Endodermal cell (in vitro differentiated cells): ENCODE measurements at regions not wholly inside any gene's neighbourhood (a gene's known extent, or its start where the extent isn't known, plus 50 kb on each side); places are given as distances from the start of the nearest gene placed in this dataset.

ENCODE experiments used
- DNase-seq: peaks from one replicate; pipeline ENCODE4 v3.0.0-alpha.2; 2017
- H3K27ac ChIP-seq: 2 replicates; pipeline ENCODE4 v1.5.1; 2013; ENCODE audit warnings: mild to moderate bottlenecking, low read depth, low read length, moderate library complexity
- H3K27me3 ChIP-seq: 2 replicates; pipeline ENCODE4 v1.6.1; 2013; ENCODE audit warnings: mild to moderate bottlenecking, low read length, moderate library complexity; ENCODE audit not compliant: insufficient read depth, control insufficient read depth, poor library complexity, severe bottlenecking
- H3K36me3 ChIP-seq: 2 replicates; pipeline ENCODE4 v1.7.0; 2013; ENCODE audit warnings: mild to moderate bottlenecking, low read length, moderate library complexity; ENCODE audit not compliant: control insufficient read depth, insufficient read depth
- H3K4me1 ChIP-seq: one replicate; pipeline ENCODE4 v1.7.0; 2013; ENCODE audit warnings: low read length; ENCODE audit not compliant: control insufficient read depth, insufficient read depth
- H3K4me3 ChIP-seq: 2 replicates; pipeline ENCODE4 v1.5.1; 2013; ENCODE audit warnings: mild to moderate bottlenecking, low read length, moderate library complexity
- H3K9ac ChIP-seq: 2 replicates; pipeline ENCODE4 v1.6.1; 2013; ENCODE audit warnings: mild to moderate bottlenecking, low read length, moderate library complexity; ENCODE audit not compliant: poor library complexity, severe bottlenecking; ENCODE audit errors: extremely low read depth
- H3K9me3 ChIP-seq: 2 replicates; pipeline ENCODE4 v1.6.1; 2013; ENCODE audit warnings: mild to moderate bottlenecking, low read length, moderate library complexity; ENCODE audit not compliant: control insufficient read depth
- H3K27ac Mint-ChIP-seq: 2 replicates; pipeline ENCODE4 v1.8.0; 2020; ENCODE audit warnings: mixed read lengths
- H3K27me3 Mint-ChIP-seq: 2 replicates; pipeline ENCODE4 v1.8.0; 2021; ENCODE audit warnings: mild to moderate bottlenecking, mixed read lengths; ENCODE audit not compliant: insufficient read depth
- H3K36me3 Mint-ChIP-seq: 2 replicates; pipeline ENCODE4 v1.8.0; 2020; ENCODE audit warnings: low read depth, mixed read lengths
- H3K4me1 Mint-ChIP-seq: 2 replicates; pipeline ENCODE4 v1.8.0; 2020; ENCODE audit warnings: mixed read lengths
- H3K4me3 Mint-ChIP-seq: 2 replicates; pipeline ENCODE4 v1.8.0; 2020; ENCODE audit warnings: mild to moderate bottlenecking, moderate library complexity, mixed read lengths
- H3K9me3 Mint-ChIP-seq: 2 replicates; pipeline ENCODE4 v1.8.0; 2020; ENCODE audit warnings: mild to moderate bottlenecking, mixed read lengths
- CTCF ChIP-seq: fragments of 200-600 bp; sonication (generic); conservative IDR thresholded peaks from 2 replicates; pipeline ENCODE4 v1.5.0; 2021; ENCODE audit warnings: antibody characterized with exemption, mild to moderate bottlenecking
- WGBS, 2 experiments: methylation state at CpG; one replicate each; pipeline versions ENCODE4 v1.1.5 to v1.1.7; 2013; ENCODE audit warnings: missing lambda C conversion rate in 2 of 2, mixed read lengths in 1 of 2; ENCODE audit not compliant: insufficient coverage in 1 of 2, insufficient read length in 1 of 2; 5-methylcytosine and 5-hydroxymethylcytosine counted together

GRCh38 chr17:77371117-77371887 is 230.5 kb downstream of the SEC14L1 start:
- no peak overlapping the region for H3K27ac Mint-ChIP-seq

GRCh38 chr17:77371888-77372443 is 231.2 kb downstream of the SEC14L1 start:
- peaks cover 47% of the 10 kb centered on the region for H3K4me1 Mint-ChIP-seq
- peak overlapping the region; percentile 81 for H3K27ac Mint-ChIP-seq
- H3K27me3 Mint-ChIP-seq: no peaks in the 10 kb centered on the region
- peak overlapping the region; percentile 80 for H3K4me3 ChIP-seq
- WGBS, 2 experiments: 36 to 42% methylated on average over 8 to 16 of the region's 16 CpGs
- peaks cover 28% of the 10 kb centered on the region for H3K4me1 ChIP-seq
- H3K9me3 Mint-ChIP-seq: no peaks in the 10 kb centered on the region
- peak overlapping the region; percentile 51 for H3K9ac ChIP-seq
- H3K36me3 Mint-ChIP-seq: no peaks in the 10 kb centered on the region
- no peaks in the 10 kb centered on the region for H3K27me3 ChIP-seq
- H3K27ac ChIP-seq: no peak overlapping the region
- no peaks in the 10 kb centered on the region for H3K9me3 ChIP-seq
- peak overlapping the region; percentile 95 for H3K4me3 Mint-ChIP-seq
- DNase-seq: no peak
- no peaks in the 10 kb centered on the region for H3K36me3 ChIP-seq
- TF ChIP-seq CTCF: no peak

More at GRCh38 chr17:77371117-77371887, 230.5 kb downstream of the SEC14L1 start:
- H3K27ac ChIP-seq: no peak overlapping the region
- no peaks in the 10 kb centered on the region for H3K36me3 ChIP-seq
- Mint-ChIP-seq H3K4me3 (no peak overlapping the region), H3K36me3 (no peaks in the 10 kb centered on the region), H3K4me1 (peaks cover 48% of the 10 kb centered on the region), H3K27me3 (no peaks in the 10 kb centered on the region), H3K9me3 (no peaks in the 10 kb centered on the region)
- H3K9ac ChIP-seq: no peak overlapping the region
- no peak for TF ChIP-seq CTCF
- no peak for DNase-seq
- H3K4me1 ChIP-seq: peaks cover 33% of the 10 kb centered on the region
- H3K4me3 ChIP-seq: no peak overlapping the region
- no peaks in the 10 kb centered on the region for H3K27me3 ChIP-seq
- no peaks in the 10 kb centered on the region for H3K9me3 ChIP-seq
- WGBS, 2 experiments: 92% methylated on average over 16 to 20 of the region's 20 CpGs

GRCh38 chr17:77372444-77373298 is 231.9 kb downstream of the SEC14L1 start:
- no peaks in the 10 kb centered on the region for H3K27me3 ChIP-seq
- 0 to 1% methylated on average over 5 to 64 of the region's 64 CpGs for WGBS, 2 experiments
- Mint-ChIP-seq H3K27me3 (no peaks in the 10 kb centered on the region), H3K9me3 (no peaks in the 10 kb centered on the region), H3K36me3 (no peaks in the 10 kb centered on the region), H3K4me1 (peaks cover 48% of the 10 kb centered on the region), H3K27ac (peak overlapping the region; percentile 81), H3K4me3 (peak overlapping the region; percentile 95)
- no peaks in the 10 kb centered on the region for H3K9me3 ChIP-seq
- H3K36me3 ChIP-seq: no peaks in the 10 kb centered on the region
- peak overlapping the region; percentile 92 for H3K9ac ChIP-seq
- peak; percentile 98 for DNase-seq
- peak overlapping the region; percentile 24 for H3K27ac ChIP-seq
- H3K4me1 ChIP-seq: peaks cover 28% of the 10 kb centered on the region
- no peak for TF ChIP-seq CTCF
- peak overlapping the region; percentile 80 for H3K4me3 ChIP-seq
